Activated CD8-positive, alpha-beta memory T cell treated with anti-CD3 and anti-CD28 coated beads for 4 hours (primary cell): ENCODE measurements at regions not wholly inside any gene's neighbourhood (a gene's known extent, or its start where the extent isn't known, plus 50 kb on each side); places are given as distances from the start of the nearest gene placed in this dataset.
"Not testable (repeated sequence)": the region's sequence is repeated elsewhere in the genome, so short reads cannot be mapped to it uniquely, and the experiment has no call there.

Experiments
- DNase-seq, 2 donors: peaks; one replicate each; pipeline ENCODE4 v3.0.0-alpha.2; 2020; ENCODE audit warnings: low read depth in 2 of 2

DNA sequence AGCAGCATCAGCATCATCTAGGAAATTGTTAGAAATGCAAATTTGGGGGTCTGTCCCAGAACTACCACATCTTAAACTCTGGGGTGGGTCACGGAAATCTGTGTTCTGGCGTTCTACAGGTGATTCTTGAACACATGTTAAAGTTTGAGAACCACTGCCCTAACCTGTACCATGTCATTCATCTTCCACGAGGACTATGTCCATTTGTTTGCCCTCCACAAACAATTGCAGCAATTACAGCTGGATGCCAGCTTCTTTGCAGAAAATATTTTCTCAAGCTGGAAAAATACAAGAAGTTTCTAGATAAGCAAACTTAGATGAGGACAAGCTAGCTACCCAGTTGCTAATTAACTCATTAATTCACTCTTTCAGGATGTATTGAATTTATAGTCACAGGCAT lies 54.1 kb downstream of the MAFB start:
- DNase-seq: no peak

DNA sequence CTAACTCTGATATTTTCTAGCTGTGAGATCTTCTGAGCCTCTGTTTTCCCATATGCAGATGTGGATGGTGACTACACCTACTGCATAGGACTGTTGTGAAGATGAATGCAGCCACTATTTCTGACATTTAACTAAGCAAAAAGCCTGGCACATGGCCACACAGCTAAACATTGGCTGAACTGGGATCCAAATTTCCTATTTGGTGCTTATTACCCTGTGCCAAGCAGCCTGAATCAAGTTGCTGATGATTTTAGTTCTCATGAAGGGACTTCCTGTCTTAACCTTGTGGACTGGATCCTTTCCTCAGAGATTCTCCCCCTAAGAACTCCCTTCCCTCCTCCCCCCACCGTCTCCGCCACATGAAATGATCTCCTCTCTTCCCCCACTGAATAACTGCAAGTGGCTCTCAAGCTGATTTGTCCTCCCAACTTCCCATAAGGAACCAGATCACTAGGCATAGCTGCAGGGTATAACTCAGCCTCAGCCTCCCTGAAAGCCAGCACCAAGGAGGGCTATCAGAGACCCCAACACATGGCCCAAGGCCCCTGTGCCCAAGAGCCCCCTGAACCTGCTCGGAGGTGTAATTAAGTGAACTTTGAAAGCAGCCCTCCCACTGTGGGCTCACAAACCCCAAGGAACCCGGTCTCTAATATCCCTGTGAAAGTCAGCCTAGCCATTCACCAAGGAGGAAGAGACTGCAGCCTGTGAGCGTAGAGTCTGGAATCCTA lies 55.7 kb downstream of the MAFB start:
- no peak for DNase-seq

DNA sequence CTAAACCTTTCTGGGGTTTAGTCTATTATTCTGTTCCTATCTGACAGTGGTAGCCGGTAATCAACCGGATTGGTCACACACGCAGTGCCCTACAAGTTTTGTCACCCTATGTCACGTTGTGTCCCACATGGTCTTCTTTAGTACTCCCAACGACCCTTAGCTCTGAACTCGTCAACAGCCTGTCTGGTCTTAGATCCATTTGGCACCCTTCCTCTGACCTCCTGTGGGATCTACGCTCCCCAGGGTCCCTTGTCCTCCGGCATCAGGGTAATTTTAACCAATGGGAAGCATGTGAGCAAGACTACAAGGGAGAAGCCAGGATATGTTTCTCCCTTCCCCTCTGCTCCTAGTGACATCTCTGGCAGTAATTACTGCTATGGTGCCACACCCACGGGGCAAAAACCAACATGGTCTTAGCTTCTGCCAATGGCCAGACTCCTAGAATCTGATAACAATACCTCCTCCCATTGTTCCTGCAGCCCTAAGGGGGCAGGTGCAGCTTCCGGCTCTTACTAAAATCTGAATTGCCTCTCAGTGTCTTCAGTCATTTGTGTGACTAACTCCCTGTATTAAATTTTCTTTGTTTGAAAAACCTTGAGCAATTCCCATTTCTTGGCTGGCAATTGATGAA lies 56.6 kb downstream of the MAFB start:
- DNase-seq: no peak

DNA sequence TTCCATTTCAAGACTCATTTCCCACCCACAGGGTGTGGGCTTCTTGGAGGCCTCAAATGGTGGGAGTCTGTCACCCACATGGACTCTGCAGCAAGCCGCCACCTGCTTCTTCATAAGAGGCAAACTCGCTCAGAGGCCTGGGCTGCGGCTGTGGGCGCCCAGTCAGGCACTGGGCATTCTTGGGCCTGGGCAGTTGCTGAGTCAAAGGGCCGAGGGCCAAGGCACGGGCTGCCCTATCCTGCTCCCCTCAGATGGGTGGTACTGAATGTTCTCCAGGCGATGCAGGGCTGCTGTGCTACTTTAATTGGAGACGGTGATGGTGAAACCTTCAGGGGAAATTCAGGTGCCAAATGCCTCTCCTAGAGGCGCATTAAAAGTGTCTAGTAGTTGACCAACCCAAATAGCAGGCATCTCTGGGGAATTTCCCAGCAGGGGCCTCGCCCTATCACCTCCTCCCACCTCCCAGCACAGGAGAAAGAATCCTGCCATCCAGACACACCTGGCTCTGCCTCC lies 57.9 kb downstream of the MAFB start:
- no peak for DNase-seq

DNA sequence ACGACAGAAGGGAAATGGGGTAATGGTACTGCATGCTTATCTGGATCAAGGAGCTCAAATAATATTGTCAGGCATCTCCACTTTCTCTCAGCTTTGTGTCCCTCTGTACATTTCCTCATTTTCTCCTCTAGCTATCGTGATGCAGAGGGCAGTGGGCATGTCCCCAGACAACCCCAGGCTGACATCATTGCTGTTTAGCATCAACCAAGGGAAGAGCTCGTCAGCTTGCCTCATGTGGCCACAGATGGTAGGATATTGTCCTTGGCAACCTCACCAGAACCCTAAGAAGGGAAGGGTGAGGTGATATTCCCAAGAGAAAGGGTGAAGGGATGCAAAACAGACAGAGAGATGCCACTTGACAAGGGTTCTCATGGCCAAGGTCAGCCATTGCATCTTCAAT lies 58.3 kb downstream of the MAFB start:
- no peak for DNase-seq

DNA sequence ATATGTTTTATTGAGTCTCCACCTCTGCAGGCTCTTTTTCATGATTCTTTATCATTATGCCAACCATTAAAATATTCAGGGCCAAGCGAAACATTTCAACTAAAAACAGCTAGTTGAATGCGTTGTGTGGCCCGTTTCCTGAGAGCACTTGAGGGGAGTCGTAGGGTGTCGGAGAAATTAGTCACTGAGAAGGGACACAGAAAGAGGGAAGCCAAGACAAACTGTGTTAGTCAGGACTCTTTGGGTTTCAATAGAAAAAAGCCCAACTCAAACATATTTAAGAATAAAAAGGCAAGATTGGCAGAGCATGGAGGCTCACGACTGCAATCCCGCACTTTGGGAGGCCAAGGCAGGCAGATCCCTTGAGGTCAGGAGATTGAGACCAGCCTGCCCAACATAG lies 58.9 kb downstream of the MAFB start:
- no peak for DNase-seq

DNA sequence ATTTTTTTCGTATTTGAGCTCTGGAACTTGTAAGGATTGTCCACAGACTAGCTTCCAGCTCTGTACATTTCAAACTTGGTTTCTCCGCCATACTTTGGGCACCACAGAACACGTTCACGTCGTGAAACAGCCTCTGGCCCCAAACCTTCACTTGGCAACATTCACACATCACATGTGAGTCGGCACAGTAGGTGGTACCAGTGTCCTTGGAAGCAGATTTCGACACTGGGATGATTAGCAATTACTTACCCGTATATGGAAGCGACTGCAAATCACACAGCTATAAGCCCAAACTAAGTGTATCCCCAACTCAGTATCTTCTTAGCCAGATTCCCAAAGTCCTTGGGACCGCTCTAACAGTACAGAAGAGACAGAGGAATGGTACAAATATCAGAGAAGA lies 60.2 kb downstream of the MAFB start:
- no peak for DNase-seq

DNA sequence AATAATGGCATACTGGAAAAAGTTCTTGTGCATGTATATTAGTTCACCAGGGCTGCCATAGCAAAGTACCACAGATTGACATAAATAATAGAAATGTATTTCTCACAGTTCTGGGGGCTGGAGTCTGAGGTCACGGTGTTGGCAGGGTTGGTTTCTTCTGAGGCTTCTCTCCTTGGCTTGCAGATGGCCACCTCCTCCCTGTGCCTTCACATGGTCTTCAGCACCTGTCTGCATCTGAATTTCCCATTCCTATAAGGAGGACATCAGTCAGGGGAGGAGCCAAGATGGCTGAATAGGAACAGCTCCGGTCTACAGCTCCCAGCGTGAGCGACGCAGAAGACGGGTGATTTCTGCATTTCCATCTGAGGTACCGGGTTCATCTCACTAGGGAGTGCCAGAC lies 70.0 kb downstream of the MAFB start:
- DNase-seq: not testable (repeated sequence)

DNA sequence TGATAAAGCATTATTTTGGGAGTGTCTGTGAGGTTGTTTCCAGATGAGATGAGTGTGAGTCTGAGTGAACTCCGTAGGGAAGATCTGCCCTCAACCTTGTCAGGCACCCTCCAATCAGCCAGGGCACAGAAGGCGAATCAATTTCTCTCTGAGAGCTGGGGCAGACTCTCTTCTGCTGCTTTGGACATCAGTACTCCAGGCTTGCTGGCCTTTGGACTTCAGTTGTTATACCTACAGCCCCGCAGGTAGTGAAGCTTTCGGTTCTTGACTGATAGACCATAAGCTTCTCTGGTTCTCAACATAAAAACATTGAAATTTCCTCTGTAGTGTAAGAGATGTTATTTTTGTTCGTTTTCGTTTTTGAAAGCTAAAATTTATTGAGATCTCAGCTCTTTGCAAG lies 71.4 kb downstream of the MAFB start:
- no peak for DNase-seq

DNA sequence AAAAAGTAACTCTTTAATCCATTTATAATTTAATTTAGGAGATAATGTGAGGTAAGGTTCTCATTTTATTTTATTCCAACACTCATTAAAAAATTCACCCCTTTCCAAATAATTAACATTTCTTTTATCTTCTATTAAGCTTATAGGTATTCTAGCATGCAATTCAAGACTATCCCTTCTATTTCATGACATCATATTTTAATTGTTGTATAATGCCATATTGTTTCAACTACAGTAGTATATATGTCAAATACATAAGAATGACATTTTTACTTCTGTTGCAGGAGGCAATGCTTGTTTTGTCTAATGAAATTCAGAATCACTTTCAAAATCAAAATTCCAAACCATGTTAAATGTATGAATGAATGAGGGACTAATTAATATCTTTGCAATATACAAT lies 76.2 kb downstream of the MAFB start:
- no peak for DNase-seq

DNA sequence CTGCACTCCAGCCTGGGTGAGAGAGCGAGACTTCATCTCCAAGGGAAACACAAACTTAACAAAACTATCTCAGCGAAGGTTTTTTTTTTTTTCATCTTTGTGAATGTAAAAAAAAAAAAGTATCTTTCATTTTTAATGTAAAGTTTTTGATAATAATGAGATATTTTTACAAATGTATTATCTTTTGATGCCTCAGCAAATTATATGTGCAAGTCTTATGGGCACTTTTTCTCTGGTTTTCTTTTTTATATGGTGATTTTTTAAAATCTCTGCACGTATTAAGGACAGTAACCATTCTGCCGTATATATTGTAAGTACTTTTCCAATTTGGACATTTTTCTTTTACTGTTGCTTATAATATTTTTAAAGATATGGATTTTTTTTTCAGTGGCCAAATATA lies 76.8 kb downstream of the MAFB start:
- DNase-seq: no peak

DNA sequence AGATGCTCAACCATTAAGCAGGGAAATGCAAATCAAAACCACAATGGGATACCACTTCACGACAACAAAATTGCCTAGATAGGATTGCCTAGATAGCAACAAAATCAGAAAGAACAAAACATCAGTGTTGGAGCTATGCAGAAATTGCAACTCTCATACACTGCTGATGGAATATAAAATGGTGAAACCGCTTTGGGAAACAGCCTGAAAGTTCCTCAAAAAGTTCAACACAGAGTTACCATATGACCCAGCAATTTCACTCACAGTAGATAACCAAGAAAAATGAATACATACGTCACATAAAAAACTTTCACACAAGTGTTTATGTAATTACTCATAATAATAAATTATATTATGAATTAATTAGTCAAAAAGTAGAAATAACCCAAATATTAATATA lies 78.3 kb downstream of the MAFB start:
- DNase-seq: no peak

DNA sequence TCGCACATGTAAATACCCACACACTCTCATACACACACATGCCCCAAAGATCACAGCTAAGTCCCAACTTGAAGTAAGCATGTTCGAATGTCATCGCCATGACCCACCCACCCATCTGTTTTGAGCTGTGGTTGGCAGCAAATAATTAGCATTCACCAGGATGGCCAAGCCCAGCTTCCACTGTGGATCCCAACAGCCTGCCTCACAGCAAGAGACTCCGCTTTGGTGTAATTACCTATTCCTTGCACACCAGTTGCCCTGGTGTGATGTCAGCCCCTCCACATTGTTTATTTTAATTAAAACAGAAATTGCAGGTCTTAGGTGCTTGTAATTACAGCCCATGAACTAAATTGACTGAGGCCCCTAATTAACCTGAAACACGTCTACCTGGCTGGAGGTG lies 81.1 kb downstream of the MAFB start:
- DNase-seq: no peak

DNA sequence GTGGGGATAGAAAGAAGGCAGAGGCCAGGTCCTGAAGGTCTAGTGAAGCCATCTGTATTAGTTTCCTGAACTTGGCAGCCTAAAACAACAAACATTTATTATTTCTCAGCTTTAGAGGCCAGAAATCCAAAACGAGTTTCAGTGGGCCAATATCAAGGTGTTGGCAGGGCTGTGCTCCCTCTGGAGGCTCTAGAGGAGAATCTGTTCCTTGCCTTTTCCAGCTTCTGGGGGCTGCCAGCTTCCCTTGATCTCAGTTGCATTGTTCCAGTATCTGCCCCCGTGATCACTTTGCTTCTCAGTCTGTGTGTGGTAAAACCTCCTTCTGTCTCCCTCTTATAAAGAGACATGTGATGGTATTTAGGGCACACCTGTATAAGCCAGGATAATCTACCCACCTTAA lies 82.4 kb downstream of the MAFB start:
- DNase-seq: no peak

DNA sequence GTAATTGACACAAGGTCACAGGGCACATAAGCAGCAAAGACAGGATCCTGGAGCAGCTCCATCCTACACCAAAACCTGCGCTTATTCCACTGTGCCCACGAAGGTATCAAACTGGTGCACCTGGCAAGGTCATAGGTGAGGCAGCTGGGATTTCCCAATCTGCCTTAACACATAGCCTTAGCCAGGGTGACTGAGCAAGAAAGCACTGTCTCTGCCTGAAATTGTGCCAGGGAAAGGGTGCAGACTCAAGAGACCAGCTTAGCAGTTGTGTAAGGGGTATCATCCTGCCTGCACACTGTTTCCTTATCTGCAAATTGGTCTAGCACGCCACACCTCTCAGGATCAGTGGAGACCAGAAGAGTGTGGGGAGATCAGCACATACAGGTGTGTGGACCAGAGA lies 82.8 kb downstream of the MAFB start:
- DNase-seq: no peak

DNA sequence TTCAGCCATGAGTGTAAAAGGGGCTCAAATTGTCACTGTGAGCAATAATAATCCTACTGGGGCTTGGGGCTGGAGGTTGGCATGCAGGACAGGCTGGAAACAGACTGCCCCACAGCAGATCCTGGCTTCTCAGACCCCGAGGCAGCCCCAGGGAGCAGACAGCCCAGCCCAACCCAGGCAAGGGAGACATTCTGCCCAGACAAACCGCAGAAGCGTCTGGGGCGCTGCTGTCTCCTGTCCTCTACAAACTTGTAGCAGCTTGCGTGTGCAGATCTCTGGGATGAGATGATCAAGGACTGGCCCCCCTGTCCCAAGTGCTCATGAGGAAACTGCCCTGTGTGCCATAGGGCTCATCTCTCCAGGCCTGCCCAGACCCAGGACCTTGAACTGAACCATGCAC lies 84.6 kb downstream of the MAFB start:
- no peak for DNase-seq

DNA sequence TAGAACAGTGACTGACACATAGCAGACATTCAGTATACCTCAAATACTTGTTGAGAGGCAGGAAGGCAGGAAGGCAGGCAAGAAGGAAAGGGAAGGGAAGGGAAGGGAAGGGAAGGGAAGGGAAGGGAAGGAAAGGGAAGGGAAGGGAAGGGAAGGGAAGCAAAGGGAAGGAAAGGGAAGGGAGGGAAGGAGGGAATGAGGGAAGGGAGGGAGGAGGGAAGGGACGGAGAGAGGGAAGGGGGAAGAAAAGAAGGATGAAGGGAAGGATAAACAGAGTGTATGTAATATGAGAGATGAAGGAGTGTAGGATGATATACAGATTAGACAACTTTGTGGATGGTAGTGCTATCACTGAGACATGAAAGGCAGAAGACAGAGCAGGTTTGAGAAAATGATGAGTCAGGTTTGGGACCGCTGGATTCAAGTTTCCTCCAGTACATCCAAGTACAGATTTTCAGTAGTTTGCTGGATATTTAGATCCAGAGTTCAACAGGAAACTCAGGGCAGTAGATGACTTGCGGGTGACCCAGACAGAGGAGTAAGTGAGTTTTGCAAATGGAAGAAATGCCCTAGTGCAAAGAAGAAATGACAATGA lies 85.9 kb downstream of the MAFB start:
- no peak for DNase-seq

DNA sequence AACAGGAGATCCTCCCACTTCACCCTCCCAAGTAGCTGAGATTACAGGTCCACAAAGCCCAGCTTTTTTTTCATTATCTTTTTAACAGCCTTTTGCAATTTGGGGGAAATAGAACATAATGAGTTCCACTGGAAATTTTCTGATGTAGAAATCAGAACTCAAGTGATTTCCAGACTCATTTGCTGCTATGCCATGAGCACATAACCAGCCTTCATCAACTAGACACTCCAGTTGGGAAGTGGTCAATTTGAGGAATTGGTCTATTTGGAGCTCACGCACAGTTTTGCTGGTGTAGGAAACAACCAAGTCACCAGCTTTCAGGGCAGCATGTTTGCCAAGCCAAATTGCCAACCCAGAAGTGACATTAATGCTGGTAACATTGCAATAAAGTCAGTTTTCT lies 86.7 kb downstream of the MAFB start:
- no peak for DNase-seq

DNA sequence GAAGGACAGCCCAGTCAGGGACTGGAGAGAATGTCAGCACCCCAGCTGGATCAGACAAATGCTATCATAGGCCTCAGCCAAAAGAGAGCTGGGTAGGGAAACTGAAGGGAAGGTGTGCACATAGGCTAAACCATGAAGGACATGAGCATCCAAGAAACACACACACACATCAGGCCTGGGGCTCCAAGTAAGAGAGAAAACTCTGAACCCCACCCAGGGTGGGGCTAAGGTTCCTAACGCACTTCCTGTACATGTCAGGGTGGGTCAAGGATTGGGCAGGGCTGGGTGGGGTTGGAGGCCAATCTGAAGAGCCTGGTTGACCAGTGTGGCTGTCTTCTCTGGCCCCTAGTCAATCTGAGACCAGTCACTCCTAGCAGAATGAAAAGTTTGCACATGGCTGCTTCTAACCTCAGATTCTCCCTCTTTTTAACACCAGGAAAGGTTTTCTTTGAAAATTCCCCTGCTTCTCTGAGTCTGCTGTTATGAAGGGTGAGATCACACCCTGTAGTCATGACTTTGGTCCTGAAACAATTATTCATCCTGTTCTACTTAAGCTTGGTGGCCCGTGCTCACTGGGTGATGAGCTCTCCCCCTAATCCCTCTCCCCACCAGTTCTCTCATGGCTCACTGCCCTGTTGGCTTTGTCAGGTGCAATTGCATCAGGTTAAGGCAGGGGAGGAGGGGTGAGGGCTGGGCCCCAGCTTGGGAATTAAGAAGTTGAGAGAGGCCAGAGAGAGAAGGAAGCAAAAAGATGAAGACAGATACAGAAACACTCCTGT lies 88.4 kb downstream of the MAFB start:
- no peak for DNase-seq

DNA sequence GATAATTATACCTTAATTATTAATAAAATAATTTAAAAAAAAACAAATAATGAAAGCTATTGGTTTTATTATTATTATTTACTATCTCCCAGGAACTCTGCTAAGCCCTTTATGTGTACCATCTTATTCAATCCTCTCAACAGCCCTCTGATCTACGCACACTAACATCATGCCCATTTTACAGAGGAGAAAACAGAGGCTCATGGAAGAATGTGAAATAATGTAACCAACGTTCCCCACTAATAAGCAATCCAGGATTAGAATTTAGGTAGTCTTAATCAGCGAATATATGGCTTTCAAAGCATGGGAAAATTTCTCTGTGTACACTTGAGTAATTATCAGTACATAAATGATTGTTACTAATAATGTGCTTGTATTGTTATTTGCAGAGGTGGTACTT lies 89.0 kb downstream of the MAFB start:
- DNase-seq: no peak

DNA sequence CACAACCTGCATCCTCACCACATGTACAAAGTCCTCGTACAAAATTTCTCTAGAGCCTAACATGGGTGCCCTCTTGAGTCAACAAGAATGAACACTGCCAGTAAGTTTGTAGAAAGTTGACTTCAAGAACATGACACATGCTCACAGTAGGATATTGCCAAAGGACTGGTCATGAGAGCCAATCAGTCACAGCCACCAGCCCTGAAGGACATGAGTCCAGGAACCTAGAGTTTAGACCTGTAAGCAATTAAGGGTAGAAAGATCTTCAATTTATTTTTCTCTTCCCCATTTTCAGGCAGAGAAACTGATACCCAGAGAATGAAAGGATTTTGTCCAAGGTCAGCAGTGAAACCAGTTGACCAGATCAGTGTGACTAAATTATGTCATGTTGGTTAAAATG lies 96.1 kb downstream of the MAFB start:
- no peak for DNase-seq

DNA sequence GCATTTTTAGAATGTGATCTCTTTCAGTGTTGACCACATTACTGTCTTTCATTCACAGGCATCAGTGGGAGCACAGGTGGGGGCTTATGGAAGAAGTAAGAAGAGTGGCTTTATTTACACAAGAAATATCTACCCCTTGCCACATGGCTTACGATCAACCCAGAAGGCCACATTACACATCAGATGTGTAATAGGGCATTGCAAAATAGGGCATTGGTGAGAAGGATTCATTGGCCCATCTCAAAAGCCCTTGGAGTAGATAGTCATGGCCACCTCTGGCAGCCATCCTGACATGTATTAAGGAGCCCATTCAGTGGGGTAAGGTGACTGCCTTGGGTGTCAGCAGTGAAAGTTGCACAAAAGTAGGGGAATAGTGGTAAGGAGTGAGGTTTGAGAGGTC lies 97.5 kb downstream of the MAFB start:
- no peak for DNase-seq

DNA sequence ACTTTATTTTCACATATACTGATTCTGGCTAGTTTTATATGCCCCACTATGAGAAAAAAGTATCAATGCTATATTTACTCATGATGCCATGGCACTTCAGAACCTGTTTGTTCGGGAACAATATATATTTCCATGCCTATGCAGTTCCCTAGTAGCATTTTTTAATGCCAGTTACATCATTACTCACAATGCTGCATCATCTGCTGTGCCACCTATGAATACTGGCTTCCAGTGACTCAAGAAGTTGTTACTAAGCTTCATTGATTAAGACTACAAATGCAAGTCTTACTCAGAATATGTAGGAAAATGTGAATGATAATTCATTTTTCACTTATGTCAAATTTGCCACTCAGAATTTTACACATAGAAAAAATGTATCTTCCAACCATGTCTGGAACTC lies 97.9 kb downstream of the MAFB start:
- DNase-seq: no peak
